LNCAP (cell line): ENCODE measurements at regions not wholly inside any gene's neighbourhood (a gene's known extent, or its start where the extent isn't known, plus 50 kb on each side); places are given as distances from the start of the nearest gene placed in this dataset.

Experiments used
- CTCF ChIP-seq: fragments of 450-650 bp; IDR thresholded peaks from 2 replicates; pipeline ENCODE4 v1.5.1; 2017; ENCODE audit warnings: mild to moderate bottlenecking

- TF ChIP-seq CTCF: no peak
Observed at GRCh38 chr3:176723758-176724393, 473.4 kb downstream of the TBL1XR1 start.

GRCh38 chr3:176714034-176714433, 483.2 kb downstream of the TBL1XR1 start:
- TF ChIP-seq CTCF: no peak

- TF ChIP-seq CTCF: no peak
Observed at GRCh38 chr3:176712191-176712590, 485.1 kb downstream of the TBL1XR1 start.

- TF ChIP-seq CTCF: no peak
Observed at GRCh38 chr3:176699288-176699687, 498.0 kb downstream of the TBL1XR1 start.

GRCh38 chr3:176697284-176697889, 499.9 kb downstream of the TBL1XR1 start:
- TF ChIP-seq CTCF: no peak

GRCh38 chr3:176696816-176697215, 500.5 kb downstream of the TBL1XR1 start:
- no peak for TF ChIP-seq CTCF

- no peak for TF ChIP-seq CTCF
Observed at GRCh38 chr3:176692966-176693785, 504.1 kb downstream of the TBL1XR1 start.
